ENCODE measurements at regions not wholly inside any gene's neighbourhood (a gene's known extent, or its start where the extent isn't known, plus 50 kb on each side); places are given as distances from the start of the nearest gene placed in this dataset.

GRCh38 chr6:18725449-18725848, 338.3 kb downstream of the RNF144B start:
- ChIA-PET CTCF (no interaction called here), POLR2A (no interaction called here), RAD21 (ENCODE audit: low non-redundant PET in 1 of 2, low total read pairs in 2 of 2, uncharacterized antibody in 2 of 2, unreplicated experiment in 2 of 2) (no interaction called here)
- H3K9me2 ChIP-seq (ENCODE audit: insufficient read depth), result no peaks in the 10 kb centered on the region
- BruUV-seq (replicated peaks), result no TSS peak
- ATAC-seq (no peak), DNase-seq (ENCODE audit: low read depth, low spot score) (no peak)
- H3K9ac ChIP-seq (ENCODE audit: low read length), result no peak overlapping the region
- no peak overlapping the region for H3K4me2 ChIP-seq (ENCODE audit: low read length)
- H3K9me3 ChIP-seq (ENCODE audit: control insufficient read depth in 1 of 2, insufficient read depth in 1 of 2, low read depth in 1 of 2, low read length in 2 of 2), result no peaks in the 10 kb centered on the region
- TF ChIP-seq MAX (IDR thresholded peaks at IDR 0.05) (no peak), REST (IDR thresholded peaks at IDR 0.05; ENCODE audit: low read depth) (no peak), ZBTB33 (IDR thresholded peaks at IDR 0.05; ENCODE audit: extremely low read depth, insufficient replicate concordance, low read length) (no peak), JUND (IDR thresholded peaks at IDR 0.05) (no peak)
- H2AFZ ChIP-seq (ENCODE audit: low read depth, low read length, poor library complexity, severe bottlenecking), result no peak overlapping the region
- H3K27ac ChIP-seq (ENCODE audit: low read depth, low read length), result no peak overlapping the region
- H3K36me3 ChIP-seq (ENCODE audit: control insufficient read depth in 1 of 2, insufficient read depth in 2 of 2, low read length in 2 of 2), result no peaks in the 10 kb centered on the region
- intact Hi-C loops (cut with micrococcal nuclease), result no loop called here
- no peak overlapping the region for H3K4me3 ChIP-seq (replicated peaks in 1 of 2; ENCODE audit: low read depth in 1 of 2, low read length in 2 of 2)
- H3K79me2 ChIP-seq (ENCODE audit: insufficient read depth, low read length), result no peaks in the 10 kb centered on the region
- no peaks in the 10 kb centered on the region for H3K4me1 ChIP-seq (ENCODE audit: control insufficient read depth in 1 of 2, insufficient read depth in 2 of 2, low read length in 2 of 2)
- no peaks in the 10 kb centered on the region for H3K27me3 ChIP-seq (ENCODE audit: insufficient read depth, low read length)
- no peaks in the 10 kb centered on the region for H4K20me1 ChIP-seq (ENCODE audit: insufficient read depth)
